Transverse colon (tissue), 3 donors: ENCODE measurements at regions not wholly inside any gene's neighbourhood (a gene's known extent, or its start where the extent isn't known, plus 50 kb on each side); places are given as distances from the start of the nearest gene placed in this dataset.

Experiments used
- EP300 ChIP-seq: sonication (generic); formaldehyde crosslinking; IDR thresholded peaks from one replicate; pipeline ENCODE4 v1.6.1; 2017; ENCODE audit warnings: antibody characterized with exemption, low read depth
- POLR2AphosphoS5 ChIP-seq, 3 donors: sonication (generic); formaldehyde crosslinking; IDR thresholded peaks; one replicate each; pipeline ENCODE4 v1.6.1; 2016; ENCODE audit warnings: antibody characterized with exemption in 3 of 3

- TF ChIP-seq EP300 (no peak), POLR2AphosphoS5 (IDR thresholded peaks at IDR 0.05) (no peak)
Observed at GRCh38 chr13:56187331-56187730, 953.4 kb upstream of the PRR20A start.
